ENCODE measurements at regions not wholly inside any gene's neighbourhood (a gene's known extent, or its start where the extent isn't known, plus 50 kb on each side); places are given as distances from the start of the nearest gene placed in this dataset.

- FAIRE-seq = no peak
Measured at GRCh38 chr13:80618781-80619180, 277.9 kb upstream of the SPRY2 start.

- no peak for FAIRE-seq
Measured at GRCh38 chr13:80612804-80613203, 271.9 kb upstream of the SPRY2 start.

- no peak for FAIRE-seq
Measured at GRCh38 chr13:80611310-80611709, 270.4 kb upstream of the SPRY2 start.

GRCh38 chr13:80605716-80606115, 264.8 kb upstream of the SPRY2 start:
- no peak for FAIRE-seq

GRCh38 chr13:80605011-80605410, 264.1 kb upstream of the SPRY2 start:
- no peak for FAIRE-seq

GRCh38 chr13:80604098-80604497, 263.2 kb upstream of the SPRY2 start:
- FAIRE-seq = no peak

- no peak for FAIRE-seq
Measured at GRCh38 chr13:80603351-80603750, 262.4 kb upstream of the SPRY2 start.

GRCh38 chr13:80599765-80600164, 258.8 kb upstream of the SPRY2 start:
- no peak for FAIRE-seq

- no peak for FAIRE-seq
Measured at GRCh38 chr13:80598189-80598588, 257.3 kb upstream of the SPRY2 start.

GRCh38 chr13:80591976-80592740, 251.2 kb upstream of the SPRY2 start:
- FAIRE-seq = no peak

GRCh38 chr13:80590551-80590950, 249.6 kb upstream of the SPRY2 start:
- no peak for FAIRE-seq

GRCh38 chr13:80586356-80586755, 245.4 kb upstream of the SPRY2 start:
- FAIRE-seq = no peak

- FAIRE-seq = no peak
Measured at GRCh38 chr13:80585531-80585930, 244.6 kb upstream of the SPRY2 start.

- FAIRE-seq = no peak
Measured at GRCh38 chr13:80584785-80585184, 243.9 kb upstream of the SPRY2 start.

- FAIRE-seq = no peak
Measured at GRCh38 chr13:80584306-80584705, 243.4 kb upstream of the SPRY2 start.

GRCh38 chr13:80577926-80578670, 237.2 kb upstream of the SPRY2 start:
- no peak for FAIRE-seq

GRCh38 chr13:80577285-80577684, 236.4 kb upstream of the SPRY2 start:
- no peak for FAIRE-seq

GRCh38 chr13:80574113-80574850, 233.4 kb upstream of the SPRY2 start:
- FAIRE-seq = no peak

GRCh38 chr13:80572923-80573316, 232.0 kb upstream of the SPRY2 start:
- no peak for FAIRE-seq

GRCh38 chr13:80572308-80572922, 231.5 kb upstream of the SPRY2 start:
- no peak for FAIRE-seq

GRCh38 chr13:80571346-80572307, 230.7 kb upstream of the SPRY2 start:
- no peak for FAIRE-seq

- FAIRE-seq = no peak
Measured at GRCh38 chr13:80563439-80563838, 222.5 kb upstream of the SPRY2 start.
